NCI-H82 treated with DMSO at 0.1 percent for 48 hours (cell line): ENCODE measurements at regions not wholly inside any gene's neighbourhood (a gene's known extent, or its start where the extent isn't known, plus 50 kb on each side); places are given as distances from the start of the nearest gene placed in this dataset.
A peak's percentile ranks its signal among the peaks of the same experiment; 100 is the strongest.
"Not testable (repeated sequence)": the region's sequence is repeated elsewhere in the genome, so short reads cannot be mapped to it uniquely, and the experiment has no call there.

Experiments used
- DNase-seq: peaks from one replicate; lab custom pipeline; 2025; ENCODE audit not compliant: unreplicated experiment; lab: John Stamatoyannopoulos, UW

DNA sequence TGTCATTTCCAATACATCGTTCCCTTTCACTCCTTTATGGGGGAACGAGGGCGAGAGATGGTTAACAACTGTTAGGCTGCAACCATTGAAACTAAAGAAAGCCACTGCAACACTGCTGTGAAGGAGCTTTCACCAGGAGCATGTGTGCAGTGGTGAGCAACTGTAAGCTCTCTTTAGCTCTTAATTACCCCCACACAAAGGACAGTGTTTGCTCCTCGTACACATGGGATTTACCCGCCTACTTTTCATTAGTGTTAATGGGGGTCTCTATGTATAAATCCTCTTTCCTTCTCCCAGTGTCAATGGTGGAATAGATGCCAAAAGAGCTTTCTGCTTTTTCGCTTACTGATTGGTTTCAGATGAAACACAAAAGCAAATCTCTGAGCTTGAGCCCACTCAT, 343.1 kb downstream of the FLRT2 start:
- DNase-seq = peak; percentile 23

DNA sequence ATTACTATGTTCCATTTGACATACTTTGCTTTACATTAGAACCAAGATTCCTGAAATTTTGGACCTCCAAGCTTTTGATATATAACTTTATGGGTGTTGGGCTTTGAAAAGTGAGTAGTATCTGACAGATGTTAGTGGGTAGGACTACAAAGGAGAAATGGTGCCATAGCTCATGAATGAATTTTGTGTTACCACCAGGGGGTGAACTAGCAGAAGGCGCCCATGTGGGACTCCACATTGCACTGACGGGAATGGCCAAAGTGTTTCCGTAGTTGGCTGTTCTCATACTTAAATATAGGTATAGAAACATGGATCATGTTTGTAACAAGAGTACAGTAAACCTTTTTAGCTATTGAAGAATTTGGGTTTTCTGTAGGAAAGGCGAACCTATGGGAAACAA, 337.5 kb downstream of the FLRT2 start:
- no peak for DNase-seq

DNA sequence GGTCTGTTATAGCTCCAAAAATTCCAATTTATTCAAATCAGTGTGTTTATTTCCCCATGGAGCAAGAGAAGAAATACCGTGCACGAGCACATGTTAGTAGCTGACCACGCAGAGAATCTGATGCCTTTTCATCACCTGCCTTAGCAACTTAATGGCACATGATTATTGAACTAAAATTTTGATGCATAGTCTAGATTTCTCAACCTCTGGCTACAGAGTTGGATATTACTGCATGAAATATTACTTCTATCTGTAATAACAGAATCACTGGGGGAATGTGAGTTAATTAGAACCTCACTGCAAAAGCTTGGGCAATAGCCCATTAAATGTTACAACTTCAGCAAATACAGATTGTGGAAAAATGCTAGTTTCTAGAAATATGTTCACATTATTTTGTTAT, 335.8 kb downstream of the FLRT2 start:
- no peak for DNase-seq

DNA sequence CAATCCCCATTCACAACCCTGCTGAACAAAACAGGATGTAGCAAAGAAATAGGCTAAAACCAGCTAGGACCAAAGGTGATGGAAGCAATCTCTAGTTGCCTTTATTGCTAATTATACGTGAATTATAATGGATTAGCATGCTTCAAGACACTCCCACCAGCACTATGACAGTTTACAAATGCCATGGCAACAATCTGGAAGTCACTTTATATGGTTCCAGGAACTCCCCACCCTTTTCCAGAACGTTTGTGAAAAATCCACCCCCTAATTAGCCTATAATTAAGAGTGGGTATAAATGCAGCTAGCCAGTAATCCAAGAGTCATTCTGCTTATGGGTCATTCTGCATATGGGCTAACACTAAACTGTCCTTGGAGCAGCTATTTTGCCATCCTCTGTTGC, 328.7 kb downstream of the FLRT2 start:
- DNase-seq = no peak

DNA sequence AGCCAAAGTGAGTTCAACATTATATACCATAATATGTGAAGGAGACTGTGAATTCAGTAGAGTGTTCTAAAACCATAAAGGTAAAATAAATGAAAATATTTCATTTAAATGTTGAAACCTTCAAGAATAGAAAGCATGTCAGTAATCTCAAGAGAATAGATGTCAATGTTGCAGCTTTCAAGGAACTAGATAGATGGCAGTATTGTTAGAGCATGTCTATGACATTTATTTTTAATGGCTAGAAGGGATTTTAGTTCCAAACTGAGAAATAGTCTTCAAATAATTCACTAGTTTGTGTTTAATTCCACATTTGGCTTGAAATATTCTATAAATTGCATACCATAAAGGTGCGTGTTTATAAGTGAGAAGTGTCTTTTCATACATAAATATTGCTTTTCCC, 326.5 kb downstream of the FLRT2 start:
- DNase-seq = peak; percentile 1

DNA sequence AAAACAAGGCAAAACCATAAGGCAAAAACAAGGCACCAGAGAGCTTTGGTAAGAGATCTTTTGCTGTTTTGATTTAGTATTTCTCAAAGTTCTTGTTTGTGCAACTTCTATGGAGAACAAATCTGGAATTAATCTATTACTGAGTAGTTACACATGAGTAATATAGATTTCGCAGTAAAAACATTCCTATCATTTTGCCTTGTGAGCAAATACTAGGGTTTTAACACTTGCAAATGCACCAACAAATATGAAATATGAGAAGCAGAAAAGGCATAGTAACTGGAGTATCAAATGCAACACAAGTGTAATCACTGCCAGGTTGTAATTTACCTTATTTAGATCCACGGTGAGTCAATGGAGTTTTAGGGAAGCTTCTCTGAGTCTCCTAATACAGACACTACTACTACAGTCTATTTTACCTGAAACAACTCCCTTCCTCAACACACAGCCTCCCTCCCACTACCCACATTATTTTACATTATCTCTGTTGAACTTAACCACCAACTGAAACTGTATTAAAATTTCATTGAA, 324.1 kb downstream of the FLRT2 start:
- DNase-seq = no peak

DNA sequence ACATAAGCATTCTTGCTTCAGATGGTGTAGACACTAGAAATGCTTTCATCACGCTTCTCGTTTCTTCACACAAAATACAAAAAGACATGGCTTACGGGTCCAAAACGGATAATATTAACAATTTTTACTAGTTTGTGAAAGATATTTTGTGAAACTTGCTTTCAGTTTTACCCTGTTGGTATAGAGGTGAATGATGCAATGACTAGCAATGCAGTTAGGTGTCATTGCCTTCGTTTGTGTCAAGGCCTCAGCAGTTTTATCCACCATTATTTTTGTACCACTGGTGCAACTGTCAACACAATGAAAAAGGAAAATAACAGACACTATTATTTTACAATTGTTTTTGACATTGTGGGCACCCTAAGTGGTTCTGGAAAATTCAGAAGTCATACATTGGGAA, 323.0 kb downstream of the FLRT2 start:
- no peak for DNase-seq

DNA sequence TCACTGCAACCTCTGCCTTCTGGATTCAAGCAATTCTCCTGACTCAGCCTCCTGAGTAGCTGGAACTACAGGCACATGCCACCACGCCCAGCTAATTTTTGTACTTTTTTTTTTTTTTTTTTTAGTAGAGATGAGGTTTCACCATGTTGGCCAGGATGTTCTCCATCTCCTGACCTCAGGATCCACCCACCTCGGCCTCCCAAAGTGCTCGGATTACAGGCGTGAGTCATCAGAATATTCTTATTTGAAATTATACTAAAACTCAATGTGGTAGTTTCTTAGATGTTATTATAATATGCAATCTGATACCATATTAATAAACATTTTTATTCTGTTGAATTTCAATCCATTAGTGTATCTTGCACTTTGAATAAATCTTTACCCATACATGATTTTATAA, 322.2 kb downstream of the FLRT2 start:
- DNase-seq = not testable (repeated sequence)

DNA sequence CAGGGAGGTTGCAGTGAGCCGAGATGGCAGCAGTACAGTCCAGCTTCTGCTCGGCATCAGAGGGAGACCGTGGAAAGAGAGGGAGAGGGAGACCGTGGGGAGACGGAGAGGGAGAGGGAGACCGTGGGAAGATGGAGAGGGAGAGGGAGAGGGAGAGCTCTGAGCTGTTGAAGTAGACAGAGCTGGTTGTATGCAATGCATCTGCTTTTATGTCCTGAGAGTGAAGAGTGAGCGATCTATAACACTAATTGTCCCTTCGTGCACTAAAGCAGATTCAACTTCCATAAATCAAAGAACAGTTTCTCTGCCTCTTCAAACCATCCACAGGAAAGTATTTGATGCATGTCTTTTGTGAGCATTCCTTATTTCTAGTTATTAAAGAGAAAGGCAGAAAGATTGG, 300.6 kb downstream of the FLRT2 start:
- not testable (repeated sequence) for DNase-seq

DNA sequence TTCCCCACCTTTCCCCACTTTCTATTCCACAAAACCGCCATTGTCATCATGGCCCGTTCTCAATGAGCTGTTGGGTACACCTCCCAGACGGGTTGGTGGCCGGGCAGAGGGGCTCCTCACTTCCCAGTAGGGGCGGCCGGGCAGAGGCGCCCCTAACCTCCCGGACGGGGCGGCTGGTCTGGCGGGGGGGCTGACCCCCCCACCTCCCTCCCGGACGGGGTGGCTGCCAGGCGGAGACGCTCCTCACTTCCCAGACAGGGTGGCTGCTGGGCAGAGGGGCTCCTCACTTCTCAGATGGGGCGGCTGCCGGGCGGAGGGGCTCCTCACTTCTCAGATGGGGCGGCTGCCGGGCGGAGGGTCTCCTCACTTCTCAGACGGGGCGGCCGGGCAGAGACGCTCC, 299.7 kb downstream of the FLRT2 start:
- DNase-seq = not testable (repeated sequence)

DNA sequence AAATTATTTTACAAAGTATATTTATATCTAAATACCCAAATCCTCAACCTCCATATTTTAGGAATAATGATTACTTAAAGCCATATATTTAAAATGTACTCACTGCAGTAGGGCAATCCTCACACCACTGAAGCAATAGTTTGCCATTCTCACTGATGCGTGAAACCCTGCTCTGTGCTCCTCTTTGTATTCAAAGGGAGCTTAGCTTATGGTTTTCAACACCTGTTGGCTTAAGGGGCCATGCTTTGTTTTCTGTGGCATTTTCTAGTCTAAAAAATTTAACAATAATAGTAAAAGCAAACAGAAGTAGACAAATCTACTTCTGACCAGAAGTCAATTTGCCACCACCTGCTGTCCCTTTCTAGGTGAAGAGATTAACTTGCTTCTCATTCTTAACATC, 294.6 kb downstream of the FLRT2 start:
- no peak for DNase-seq

DNA sequence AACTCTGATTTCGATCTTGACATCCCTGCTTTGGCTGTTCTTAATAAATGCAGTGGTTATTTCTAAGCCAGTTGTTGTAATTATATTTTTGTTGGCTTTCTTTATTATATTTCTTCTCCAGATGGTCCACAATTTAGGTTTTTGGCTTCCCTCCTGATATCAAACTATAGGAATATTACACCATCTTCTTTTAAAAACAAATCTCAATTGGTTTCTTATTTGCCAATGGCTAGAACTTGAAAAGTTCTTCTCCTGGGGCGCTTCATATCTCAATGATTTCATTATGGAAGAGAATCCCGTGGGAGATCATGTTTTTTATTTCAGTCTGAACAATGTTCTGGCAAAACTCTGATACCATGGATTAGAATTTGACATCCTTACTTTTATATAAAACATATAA, 292.3 kb downstream of the FLRT2 start:
- no peak for DNase-seq

DNA sequence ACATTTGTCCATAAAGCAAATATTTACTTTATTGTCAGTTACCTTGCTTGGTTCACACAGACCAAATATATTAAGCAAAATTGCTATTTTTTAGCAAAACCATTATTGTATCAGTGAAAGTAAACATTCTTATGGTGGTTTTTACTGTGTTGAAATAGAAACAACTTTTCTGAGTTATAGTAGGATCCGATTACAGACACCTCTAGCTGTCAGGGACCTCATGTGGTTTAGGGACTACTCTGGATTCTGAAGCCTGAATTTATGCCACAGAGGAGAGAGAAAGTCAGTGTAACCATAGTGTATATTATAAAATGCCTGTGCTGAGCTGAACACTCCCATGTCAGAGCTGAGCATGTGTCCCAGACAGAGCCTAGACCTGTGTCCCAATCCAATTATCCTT, 287.5 kb downstream of the FLRT2 start:
- no peak for DNase-seq

DNA sequence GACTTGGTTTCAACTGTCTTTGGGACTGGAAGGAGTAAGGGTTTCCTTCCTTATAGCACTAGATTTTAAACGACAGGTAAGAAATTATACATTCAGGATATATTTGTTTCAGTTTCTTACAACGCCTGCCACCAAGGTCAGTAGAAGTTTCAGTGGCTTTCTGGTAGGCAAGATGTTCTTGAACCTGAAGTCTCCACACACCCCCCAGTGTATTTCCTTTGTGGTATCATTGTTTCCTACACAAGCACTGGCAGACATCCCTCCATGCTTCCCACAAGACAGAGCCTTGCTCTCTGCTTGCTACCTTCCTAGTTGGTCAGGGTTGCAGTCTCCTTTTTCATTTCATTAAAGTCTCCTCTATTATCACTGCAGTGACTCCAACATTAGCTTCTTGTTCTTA, 283.1 kb downstream of the FLRT2 start:
- no peak for DNase-seq

DNA sequence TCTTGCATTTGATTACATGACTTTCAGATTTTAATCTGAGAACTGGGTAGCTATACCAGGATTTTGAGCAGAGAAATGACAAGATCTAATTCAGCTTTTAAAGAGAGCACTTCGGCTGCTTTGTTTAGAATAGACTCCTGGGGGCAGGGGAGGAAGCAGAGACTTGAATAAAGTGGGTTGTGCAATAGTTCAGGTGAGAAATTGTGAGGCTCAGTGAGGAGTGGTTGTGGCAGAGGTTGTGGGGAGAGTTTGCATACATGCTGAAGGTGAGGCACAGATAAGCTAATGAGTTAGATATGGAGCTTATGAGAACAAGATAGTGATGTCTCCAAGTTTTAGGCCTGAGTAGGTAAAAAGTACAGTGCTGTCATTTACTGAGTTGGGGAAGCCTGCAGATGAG, 281.4 kb downstream of the FLRT2 start:
- DNase-seq = no peak

DNA sequence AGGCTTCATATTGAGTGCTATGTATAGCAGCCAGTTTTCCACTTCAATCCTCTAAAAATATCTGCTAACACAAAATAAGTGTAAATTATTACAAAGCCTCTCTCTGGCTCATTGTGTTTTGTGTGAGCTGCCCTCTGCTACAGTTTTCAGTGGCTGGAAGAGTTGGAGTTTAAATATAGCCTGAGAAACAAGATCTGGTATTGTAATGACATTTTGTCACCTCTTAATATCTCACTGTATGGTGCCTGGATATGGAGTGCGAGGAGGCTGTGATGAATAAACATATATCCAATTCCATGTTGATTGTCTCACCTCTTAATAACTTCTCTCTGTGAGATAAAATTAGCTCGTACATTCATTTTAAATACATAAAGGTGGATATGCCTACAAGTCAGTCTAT, 269.7 kb downstream of the FLRT2 start:
- DNase-seq = no peak

DNA sequence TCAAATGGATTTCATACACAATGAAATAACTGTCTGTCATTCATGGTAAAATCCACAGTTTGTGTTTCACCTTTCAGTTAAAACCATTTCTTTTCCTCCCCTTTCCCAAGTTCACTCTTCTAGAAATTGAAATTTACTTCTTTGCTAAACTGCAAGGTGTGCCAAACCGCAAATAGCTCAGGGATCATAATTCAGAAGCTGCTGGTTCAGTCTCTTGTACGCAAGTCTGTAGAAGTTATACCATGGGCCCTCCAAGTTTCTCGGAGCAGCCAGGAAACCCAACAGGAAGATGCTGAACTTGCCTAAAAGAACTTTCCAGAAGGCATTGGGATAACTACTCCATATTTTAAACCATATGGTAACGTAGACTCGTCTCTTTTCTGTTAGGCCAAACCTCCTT, 268.9 kb downstream of the FLRT2 start:
- no peak for DNase-seq

DNA sequence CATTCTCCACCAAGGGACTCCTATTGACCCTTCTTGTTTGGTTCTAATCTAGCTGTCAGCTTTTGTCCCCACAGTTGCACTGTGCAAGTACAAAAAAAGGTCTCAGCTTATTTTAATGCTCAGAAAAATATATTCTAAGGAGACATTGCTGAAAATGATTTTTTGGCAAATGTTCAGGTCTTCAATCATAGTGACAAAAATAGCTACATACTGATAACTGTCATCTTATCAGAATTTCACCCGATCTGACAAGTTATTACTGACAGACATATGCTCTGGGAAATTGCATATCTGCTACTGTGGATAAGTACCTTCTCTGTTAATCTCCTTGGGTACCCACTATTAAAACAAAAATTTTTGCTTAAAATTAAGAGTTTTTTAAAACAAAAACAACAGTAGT, 263.6 kb downstream of the FLRT2 start:
- no peak for DNase-seq

DNA sequence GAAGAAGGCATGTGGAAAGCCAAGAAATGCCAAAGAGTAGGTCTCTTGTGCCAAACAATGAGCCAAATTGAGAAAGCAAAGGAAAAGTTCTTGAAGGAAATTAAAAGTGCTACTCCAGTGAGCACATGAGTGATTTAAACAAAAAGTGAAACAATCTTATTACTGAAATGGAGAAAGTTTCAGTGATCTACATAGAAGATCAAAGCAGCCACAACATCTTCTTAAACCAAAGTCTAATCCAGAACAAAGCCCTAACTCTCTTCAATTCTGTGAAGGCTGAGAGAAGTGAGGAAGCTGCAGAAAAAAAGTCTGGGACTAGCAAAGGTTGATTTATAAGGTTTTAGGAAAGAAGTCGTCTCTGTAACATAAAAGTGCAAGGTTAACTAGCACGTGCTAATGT, 259.6 kb downstream of the FLRT2 start:
- DNase-seq = no peak

DNA sequence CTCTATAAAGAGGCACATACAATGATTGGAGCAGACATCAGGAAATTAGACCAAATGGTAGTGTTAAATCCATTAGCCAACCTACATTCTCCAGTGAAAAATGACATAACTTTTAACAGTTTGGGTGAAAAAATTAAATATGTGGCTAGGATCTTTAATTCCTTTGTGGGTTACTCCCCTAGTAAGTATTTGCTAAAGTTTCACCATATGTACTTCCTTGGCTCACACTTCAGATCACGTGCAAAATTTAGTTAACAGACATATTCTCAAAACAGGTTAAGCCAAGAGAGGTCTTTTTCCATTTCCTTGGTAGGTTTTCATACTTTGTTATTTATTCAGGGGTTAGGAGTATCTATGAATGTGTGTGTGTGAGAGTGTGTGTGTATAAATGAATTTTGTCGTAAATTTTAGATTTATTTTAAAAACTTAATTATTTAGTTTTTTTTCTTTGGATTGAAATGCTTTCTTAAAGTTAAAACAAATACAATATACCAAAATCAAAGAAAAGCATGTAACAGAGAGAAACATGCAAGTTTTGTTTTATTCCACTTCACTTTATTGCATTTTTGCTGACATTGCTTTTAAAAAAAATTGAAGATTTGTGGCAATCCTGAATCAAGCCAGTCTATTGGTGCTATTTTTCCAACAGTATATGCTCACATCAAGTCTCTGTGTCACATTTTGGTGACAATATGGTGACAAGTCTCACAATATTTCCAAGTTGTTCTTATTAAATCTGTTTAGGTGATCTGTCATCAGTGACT, 258.7 kb downstream of the FLRT2 start:
- DNase-seq = no peak

DNA sequence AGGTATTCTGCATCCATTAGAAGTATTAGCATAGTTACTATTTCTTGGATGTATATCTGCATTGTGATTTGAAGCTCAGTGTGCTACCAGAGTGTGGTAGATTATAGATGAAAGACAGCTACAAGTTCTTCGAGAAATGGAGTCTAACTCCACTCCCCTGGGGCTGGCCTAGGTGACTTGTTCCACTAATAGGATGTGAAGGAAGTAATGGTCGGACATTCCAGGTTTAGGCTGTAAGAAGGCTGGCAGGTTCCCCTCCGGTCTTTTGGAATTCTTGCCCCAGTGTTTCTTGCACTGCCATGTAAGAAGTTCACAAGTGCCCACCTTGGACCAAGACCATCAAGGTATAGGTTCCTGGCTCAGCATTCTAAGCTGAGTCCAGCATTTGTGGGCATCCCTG, 236.4 kb downstream of the FLRT2 start:
- DNase-seq = no peak

DNA sequence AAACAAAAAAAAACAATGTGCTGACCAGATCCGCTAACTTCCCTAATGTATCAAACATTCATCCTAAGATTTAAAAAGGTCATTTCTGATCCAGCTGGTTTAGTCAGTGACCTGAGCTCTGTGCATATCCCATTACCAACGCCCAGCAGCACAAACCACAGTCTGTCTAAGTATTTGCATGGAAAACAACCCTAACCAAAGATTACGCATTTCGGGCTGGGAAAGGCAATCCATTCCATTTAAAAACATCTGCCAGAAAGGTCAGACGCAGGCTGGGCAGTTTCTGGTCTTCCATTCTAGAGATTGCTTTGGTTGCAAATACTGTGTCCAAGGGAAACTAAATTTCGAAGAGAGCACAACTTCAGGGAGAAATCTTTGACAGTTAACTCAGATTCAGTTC, 234.9 kb downstream of the FLRT2 start:
- no peak for DNase-seq

DNA sequence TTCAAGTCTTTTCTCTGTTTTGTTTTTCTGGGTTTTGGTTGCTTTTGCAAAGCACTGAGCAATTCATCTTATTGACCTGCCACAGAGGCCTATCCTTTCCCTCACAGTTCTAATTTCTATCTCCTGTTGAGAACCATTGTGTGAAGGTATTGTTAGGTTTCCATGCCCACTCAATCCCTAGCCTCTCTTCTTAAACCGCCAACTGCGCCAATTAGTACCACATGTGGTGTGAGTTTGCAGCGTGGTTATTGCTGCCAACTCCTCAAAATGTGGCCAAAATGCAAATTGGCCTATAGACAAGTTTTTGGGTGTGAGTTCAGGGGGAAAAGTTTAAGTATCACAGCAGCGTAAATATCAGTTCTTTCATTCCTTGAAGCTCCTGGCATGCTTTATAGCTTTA, 232.6 kb downstream of the FLRT2 start:
- no peak for DNase-seq
